GM12873 (cell line): ENCODE measurements at regions not wholly inside any gene's neighbourhood (a gene's known extent, or its start where the extent isn't known, plus 50 kb on each side); places are given as distances from the start of the nearest gene placed in this dataset.

Experiments
- TF ChIP-seq, protein P1 (sequence below): IDR thresholded peaks from 2 replicates; pipeline ENCODE4 v1.5.1; 2012; ENCODE audit warnings: low read depth, mild to moderate bottlenecking, moderate library complexity, low read length, control low read depth; ENCODE audit not compliant: insufficient read depth; ENCODE audit errors: missing control alignments

DNA sequence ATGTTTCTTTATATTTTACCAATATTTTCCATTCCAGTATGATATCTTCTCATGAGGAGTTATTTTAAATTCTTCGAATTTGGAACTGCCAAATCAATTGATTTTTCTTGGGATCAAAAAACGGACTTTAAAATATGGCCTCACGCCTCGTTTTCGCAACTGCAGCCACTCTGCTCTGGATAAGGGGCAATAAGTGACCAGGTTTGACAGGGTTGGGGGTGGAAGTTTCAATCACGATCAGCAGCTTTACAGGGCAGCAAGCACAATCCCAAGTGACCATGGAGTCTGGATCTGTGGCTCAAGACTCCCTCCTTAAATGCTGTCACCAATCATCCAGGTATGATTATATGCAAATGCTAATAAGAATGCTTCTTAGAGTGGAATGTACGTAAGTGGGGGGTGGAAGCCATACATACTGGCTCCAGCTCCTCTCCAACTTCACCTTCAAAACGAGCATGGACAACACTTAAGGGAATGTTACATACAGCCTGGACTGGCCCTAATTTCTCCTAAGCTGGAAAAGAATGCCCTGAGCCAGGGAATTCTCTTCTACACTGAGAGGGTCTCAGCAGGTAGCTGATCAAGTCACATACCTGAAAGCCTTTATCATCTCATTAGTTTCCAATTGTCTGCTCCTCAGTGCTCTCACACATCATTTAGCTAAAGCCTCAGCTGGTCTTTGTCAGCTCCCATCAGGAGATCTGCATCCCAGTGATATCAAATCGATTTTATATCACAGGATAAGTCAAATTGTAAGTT is 176.9 kb upstream of the DCAF8L1 start:
- TF ChIP-seq, protein P1, sequence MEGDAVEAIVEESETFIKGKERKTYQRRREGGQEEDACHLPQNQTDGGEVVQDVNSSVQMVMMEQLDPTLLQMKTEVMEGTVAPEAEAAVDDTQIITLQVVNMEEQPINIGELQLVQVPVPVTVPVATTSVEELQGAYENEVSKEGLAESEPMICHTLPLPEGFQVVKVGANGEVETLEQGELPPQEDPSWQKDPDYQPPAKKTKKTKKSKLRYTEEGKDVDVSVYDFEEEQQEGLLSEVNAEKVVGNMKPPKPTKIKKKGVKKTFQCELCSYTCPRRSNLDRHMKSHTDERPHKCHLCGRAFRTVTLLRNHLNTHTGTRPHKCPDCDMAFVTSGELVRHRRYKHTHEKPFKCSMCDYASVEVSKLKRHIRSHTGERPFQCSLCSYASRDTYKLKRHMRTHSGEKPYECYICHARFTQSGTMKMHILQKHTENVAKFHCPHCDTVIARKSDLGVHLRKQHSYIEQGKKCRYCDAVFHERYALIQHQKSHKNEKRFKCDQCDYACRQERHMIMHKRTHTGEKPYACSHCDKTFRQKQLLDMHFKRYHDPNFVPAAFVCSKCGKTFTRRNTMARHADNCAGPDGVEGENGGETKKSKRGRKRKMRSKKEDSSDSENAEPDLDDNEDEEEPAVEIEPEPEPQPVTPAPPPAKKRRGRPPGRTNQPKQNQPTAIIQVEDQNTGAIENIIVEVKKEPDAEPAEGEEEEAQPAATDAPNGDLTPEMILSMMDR: no peak

GRCh38 chrX:28135378-28136047 is 154.3 kb upstream of the DCAF8L1 start:
- TF ChIP-seq, protein P1: no peak

- TF ChIP-seq, protein P1: no peak
Observed at GRCh38 chrX:28133763-28134162, 152.5 kb upstream of the DCAF8L1 start.

DNA sequence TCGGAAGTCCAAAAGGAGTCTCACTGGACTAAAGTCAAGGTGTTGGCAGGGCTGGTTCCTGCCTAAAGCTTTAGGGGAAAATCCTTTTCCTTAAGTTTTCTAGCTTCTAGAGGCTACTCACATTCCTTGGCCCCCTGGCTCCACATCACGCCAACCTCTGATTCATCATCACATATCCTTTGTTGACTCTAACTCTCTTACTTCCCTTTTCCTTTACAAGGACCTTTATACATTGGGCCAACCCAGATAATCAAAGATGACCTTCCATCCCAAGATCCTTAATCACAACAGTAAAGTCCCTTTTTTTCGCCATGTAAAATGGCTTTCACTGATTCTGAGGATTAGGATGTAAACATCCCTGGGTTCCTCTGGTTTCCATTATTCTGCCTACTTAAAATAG is 146.4 kb upstream of the DCAF8L1 start:
- TF ChIP-seq, protein P1: no peak

DNA sequence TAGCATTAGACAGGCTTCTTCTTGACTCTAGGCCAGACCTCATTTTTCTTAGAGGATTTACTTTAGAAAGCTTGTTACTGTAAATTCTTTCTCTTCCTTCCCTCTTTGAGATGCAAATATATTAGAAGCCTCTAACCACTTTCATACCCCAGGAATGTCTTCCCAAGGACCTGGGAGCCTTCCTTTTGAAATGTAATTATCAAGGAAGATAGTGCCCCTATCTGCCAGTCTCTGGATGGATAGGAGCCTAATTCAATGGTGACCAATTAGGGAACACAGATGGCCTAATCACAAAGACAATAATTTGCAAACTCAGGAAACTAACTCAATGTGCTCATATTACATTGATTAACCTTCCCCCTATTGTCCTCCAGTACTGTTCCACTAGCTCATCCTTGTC is 145.6 kb upstream of the DCAF8L1 start:
- TF ChIP-seq, protein P1: no peak

- TF ChIP-seq, protein P1: no peak
Observed at GRCh38 chrX:28124416-28124815, 143.2 kb upstream of the DCAF8L1 start.

DNA sequence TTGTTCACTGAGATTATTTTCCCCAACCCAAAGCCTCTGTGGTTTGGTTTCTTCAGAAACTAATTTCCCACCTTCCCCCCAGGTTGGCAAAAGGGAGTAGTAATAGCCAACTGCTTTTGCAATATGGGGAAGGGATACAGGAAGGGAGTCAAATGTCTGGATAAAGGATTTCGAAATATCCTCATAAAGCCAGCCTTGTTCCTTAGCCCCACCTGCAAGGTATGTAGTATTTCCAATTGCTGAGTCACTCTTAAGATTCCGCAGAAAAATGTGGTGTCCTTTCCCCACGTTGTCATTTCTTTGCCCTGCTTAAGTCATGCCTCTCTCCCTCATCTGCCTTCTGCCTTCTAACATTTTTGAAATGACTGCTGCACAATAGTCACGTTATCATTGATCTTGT is 138.8 kb upstream of the DCAF8L1 start:
- TF ChIP-seq, protein P1: no peak
